CD14-positive monocyte (primary cell): ENCODE measurements at regions not wholly inside any gene's neighbourhood (a gene's known extent, or its start where the extent isn't known, plus 50 kb on each side); places are given as distances from the start of the nearest gene placed in this dataset.

ENCODE experiments used
- DNase-seq, 3 donors: peaks; one replicate each; pipeline ENCODE4 v3.0.0-alpha.2; 2011 to 2022
- H2AFZ ChIP-seq: 2 replicates; pipeline ENCODE4 v1.6.0; 2012; ENCODE audit warnings: mild to moderate bottlenecking, low read depth, low read length, inconsistent platforms; ENCODE audit not compliant: insufficient read depth, poor library complexity, severe bottlenecking
- H3K27ac ChIP-seq, 2 donors: 1 replicate in 1 of 2; 2 replicates in 1 of 2; pipeline ENCODE4 v1.5.1; 2012 to 2013; ENCODE audit warnings: low read length in 2 of 2, control low read depth in 1 of 2, inconsistent platforms in 1 of 2, low read depth in 1 of 2, mild to moderate bottlenecking in 1 of 2
- H3K27me3 ChIP-seq, 2 donors: one replicate each; pipeline versions ENCODE4 v1.6.0 to v1.6.1; 2011 to 2013; ENCODE audit warnings: low read length in 2 of 2; ENCODE audit not compliant: control insufficient read depth in 2 of 2, insufficient read depth in 2 of 2
- H3K36me3 ChIP-seq, 2 donors: replicated peaks in 1 of 2; 1 replicate in 1 of 2; 2 replicates in 1 of 2; pipeline versions ENCODE4 v1.5.1 to v1.6.1; 2012 to 2013; ENCODE audit warnings: low read length in 2 of 2, control low read depth in 1 of 2, inconsistent platforms in 1 of 2, mild to moderate bottlenecking in 1 of 2; ENCODE audit not compliant: insufficient read depth in 2 of 2, control insufficient read depth in 1 of 2
- H3K4me1 ChIP-seq, 2 donors: 1 replicate in 1 of 2; 2 replicates in 1 of 2; pipeline versions ENCODE4 v1.5.1 to v1.6.1; 2012 to 2013; ENCODE audit warnings: low read length in 2 of 2, control low read depth in 1 of 2, inconsistent platforms in 1 of 2, mild to moderate bottlenecking in 1 of 2, moderate library complexity in 1 of 2; ENCODE audit not compliant: insufficient read depth in 2 of 2, control insufficient read depth in 1 of 2
- H3K4me2 ChIP-seq: replicated peaks from 2 replicates; pipeline ENCODE3; 2012; ENCODE audit warnings: low read length, moderate library complexity, mild to moderate bottlenecking; ENCODE audit not compliant: poor library complexity, severe bottlenecking; ENCODE audit errors: extremely low read depth
- H3K4me3 ChIP-seq, 3 experiments: fragments of 200-600 bp in 1 of 3; sonication (generic) in 1 of 3; replicated peaks in 1 of 3; 1 replicate in 2 of 3; 2 replicates in 1 of 3; pipeline ENCODE4 v1.5.1; 2011 to 2013; ENCODE audit warnings: low read length in 3 of 3, mild to moderate bottlenecking in 3 of 3, control low read depth in 2 of 3, low read depth in 2 of 3, inconsistent platforms in 1 of 3, moderate library complexity in 1 of 3
- H3K79me2 ChIP-seq: 2 replicates; pipeline ENCODE4 v1.6.0; 2012; ENCODE audit warnings: mild to moderate bottlenecking, control low read depth, inconsistent platforms, low read length, moderate library complexity; ENCODE audit not compliant: insufficient read depth
- H3K9ac ChIP-seq: 2 replicates; pipeline ENCODE4 v1.6.0; 2017; ENCODE audit warnings: low read length, mild to moderate bottlenecking; ENCODE audit not compliant: insufficient read depth, poor library complexity, severe bottlenecking
- H3K9me3 ChIP-seq, 2 donors: replicated peaks in 1 of 2; 1 replicate in 1 of 2; 2 replicates in 1 of 2; pipeline versions ENCODE4 v1.5.1 to v1.6.1; 2012 to 2013; ENCODE audit warnings: low read length in 2 of 2, control low read depth in 1 of 2; ENCODE audit not compliant: control insufficient read depth in 1 of 2, insufficient read depth in 1 of 2
- H4K20me1 ChIP-seq: 2 replicates; pipeline ENCODE4 v1.6.0; 2012; ENCODE audit warnings: mild to moderate bottlenecking, low read length, control low read depth, moderate library complexity; ENCODE audit not compliant: insufficient read depth
- H3K27ac Mint-ChIP-seq, 7 donors: one replicate each; pipeline ENCODE4 v1.8.0; 2020; ENCODE audit warnings: mild to moderate bottlenecking in 7 of 7, mixed read lengths in 7 of 7, moderate library complexity in 6 of 7, inconsistent platforms in 2 of 7
- H3K27me3 Mint-ChIP-seq, 3 donors: one replicate each; pipeline ENCODE4 v1.8.0; 2021 to 2022; ENCODE audit warnings: low read depth in 3 of 3, mild to moderate bottlenecking in 3 of 3, mixed read lengths in 3 of 3, moderate library complexity in 3 of 3, inconsistent platforms in 1 of 3
- H3K36me3 Mint-ChIP-seq, 2 donors: one replicate each; pipeline ENCODE4 v1.8.0; 2020; ENCODE audit warnings: mixed read lengths in 2 of 2, inconsistent platforms in 1 of 2, mild to moderate bottlenecking in 1 of 2
- H3K4me1 Mint-ChIP-seq: one replicate; pipeline ENCODE4 v1.8.0; 2020; ENCODE audit warnings: mild to moderate bottlenecking, mixed read lengths
- H3K4me3 Mint-ChIP-seq, 2 donors: one replicate each; pipeline ENCODE4 v1.8.0; 2020; ENCODE audit warnings: mild to moderate bottlenecking in 2 of 2, mixed read lengths in 2 of 2, moderate library complexity in 1 of 2
- H3K9me3 Mint-ChIP-seq, 7 donors: one replicate each; pipeline ENCODE4 v1.8.0; 2020 to 2022; ENCODE audit warnings: mixed read lengths in 7 of 7, mild to moderate bottlenecking in 6 of 7, moderate library complexity in 6 of 7, inconsistent platforms in 2 of 7
- WGBS: methylation state at CpG from one replicate; pipeline ENCODE4 v1.1.5; 2013; ENCODE audit warnings: missing lambda C conversion rate; ENCODE audit not compliant: insufficient coverage; 5-methylcytosine and 5-hydroxymethylcytosine counted together
- intact Hi-C, 2 donors: fragments of 100-400 bp; cut with micrococcal nuclease; formaldehyde crosslinking; loops; one replicate each; pipeline versions ENCODE4 v1.15.0 to v1.15.1; 2023
- TF ChIP-seq, protein P1 (sequence below): fragments of 200-600 bp; IDR thresholded peaks from one replicate; pipeline ENCODE4 v1.8.0; 2022; ENCODE audit warnings: antibody characterized with exemption, mild to moderate bottlenecking

DNA sequence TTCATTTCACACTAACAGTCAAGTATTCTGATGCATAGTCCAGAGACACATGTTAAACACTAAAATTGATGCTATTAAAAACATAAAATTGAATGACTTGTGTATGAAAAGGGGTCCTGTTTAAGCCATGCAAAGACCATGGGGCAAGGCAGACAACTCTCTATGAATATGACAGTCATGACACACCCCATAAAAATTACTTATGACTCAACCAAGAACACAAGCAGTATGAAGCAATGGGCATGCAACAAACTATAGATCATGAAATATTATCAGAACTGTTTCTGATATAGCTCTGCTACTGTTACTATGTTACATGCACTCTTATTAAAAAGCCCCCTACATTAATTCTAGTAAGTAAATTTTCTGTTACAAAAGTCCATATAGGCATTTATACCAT is 57.5 kb upstream of the ZCCHC13 start:
- H3K27me3 ChIP-seq, result no peaks in the 10 kb centered on the region
- no peak overlapping the region for H3K27ac ChIP-seq
- peaks cover 7 to 20% of the 10 kb centered on the region in 2 donors for H3K36me3 ChIP-seq
- no peak overlapping the region for H3K9ac ChIP-seq
- H2AFZ ChIP-seq, result no peak overlapping the region
- H4K20me1 ChIP-seq, result no peaks in the 10 kb centered on the region
- Mint-ChIP-seq H3K27me3 (peaks cover 0 to 11% (median 0%) of the 10 kb centered on the region in 3 donors), H3K4me3 (no peak overlapping the region), H3K27ac (peak overlapping the region in 1 of 7 donors; percentile 21), H3K9me3 (no peaks in the 10 kb centered on the region), H3K36me3 (peaks cover 11 to 30% of the 10 kb centered on the region in 2 donors), H3K4me1 (peaks cover 29% of the 10 kb centered on the region)
- H3K4me3 ChIP-seq, result no peak overlapping the region
- peaks cover 15% of the 10 kb centered on the region for H3K79me2 ChIP-seq
- no peaks in the 10 kb centered on the region for H3K9me3 ChIP-seq
- intact Hi-C loops, result no loop called here
- peaks cover 26 to 27% of the 10 kb centered on the region in 2 donors for H3K4me1 ChIP-seq
- no peak overlapping the region for H3K4me2 ChIP-seq
- DNase-seq, result peak in 1 of 3 donors; percentile 8
- TF ChIP-seq, protein P1, sequence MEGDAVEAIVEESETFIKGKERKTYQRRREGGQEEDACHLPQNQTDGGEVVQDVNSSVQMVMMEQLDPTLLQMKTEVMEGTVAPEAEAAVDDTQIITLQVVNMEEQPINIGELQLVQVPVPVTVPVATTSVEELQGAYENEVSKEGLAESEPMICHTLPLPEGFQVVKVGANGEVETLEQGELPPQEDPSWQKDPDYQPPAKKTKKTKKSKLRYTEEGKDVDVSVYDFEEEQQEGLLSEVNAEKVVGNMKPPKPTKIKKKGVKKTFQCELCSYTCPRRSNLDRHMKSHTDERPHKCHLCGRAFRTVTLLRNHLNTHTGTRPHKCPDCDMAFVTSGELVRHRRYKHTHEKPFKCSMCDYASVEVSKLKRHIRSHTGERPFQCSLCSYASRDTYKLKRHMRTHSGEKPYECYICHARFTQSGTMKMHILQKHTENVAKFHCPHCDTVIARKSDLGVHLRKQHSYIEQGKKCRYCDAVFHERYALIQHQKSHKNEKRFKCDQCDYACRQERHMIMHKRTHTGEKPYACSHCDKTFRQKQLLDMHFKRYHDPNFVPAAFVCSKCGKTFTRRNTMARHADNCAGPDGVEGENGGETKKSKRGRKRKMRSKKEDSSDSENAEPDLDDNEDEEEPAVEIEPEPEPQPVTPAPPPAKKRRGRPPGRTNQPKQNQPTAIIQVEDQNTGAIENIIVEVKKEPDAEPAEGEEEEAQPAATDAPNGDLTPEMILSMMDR, result no peak

DNA sequence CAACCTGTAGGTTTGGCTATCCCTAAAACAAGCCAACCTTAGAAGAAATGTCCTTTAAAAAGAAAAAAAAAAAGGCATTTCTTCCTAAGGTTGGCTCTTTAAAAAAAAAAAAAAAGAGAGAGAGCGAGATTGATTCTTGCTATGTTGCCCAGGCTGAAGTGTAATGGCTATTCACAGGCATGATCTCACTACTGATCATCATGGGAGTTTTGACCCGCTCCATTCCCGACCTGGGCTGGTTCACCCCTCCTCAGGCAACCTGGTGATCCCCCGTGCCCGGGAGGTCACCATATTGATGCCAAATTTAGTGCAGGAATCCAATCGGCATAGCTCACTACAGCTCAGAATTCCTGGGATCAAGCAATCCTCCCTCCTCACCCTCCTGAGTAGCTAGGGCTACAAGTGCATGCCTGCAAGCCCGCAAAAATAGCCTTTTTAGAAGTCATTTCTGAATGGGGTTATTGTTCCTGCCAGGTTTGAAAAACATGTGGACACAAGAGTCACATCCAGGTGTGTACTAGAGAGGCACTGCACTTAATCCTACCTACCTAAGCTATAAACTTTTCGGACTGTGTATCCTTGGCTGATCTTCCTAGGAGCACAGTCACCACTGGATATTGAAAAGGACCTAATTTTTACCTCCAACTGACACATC is 61.4 kb upstream of the ZCCHC13 start:
- Mint-ChIP-seq H3K36me3 (peaks cover 26 to 37% of the 10 kb centered on the region in 2 donors), H3K27ac (no peak overlapping the region), H3K4me1 (peaks cover 3% of the 10 kb centered on the region), H3K4me3 (no peak overlapping the region), H3K9me3 (peaks cover 0 to 3% (median 0%) of the 10 kb centered on the region in 7 donors), H3K27me3 (peaks cover 0 to 8% (median 0%) of the 10 kb centered on the region in 3 donors)
- TF ChIP-seq, protein P1, result no peak
- H3K9me3 ChIP-seq, result no peaks in the 10 kb centered on the region
- H3K36me3 ChIP-seq, result peaks cover 16 to 53% of the 10 kb centered on the region in 2 donors
- intact Hi-C loops, result no loop called here
- H3K4me1 ChIP-seq, result no peaks in the 10 kb centered on the region
- no peak overlapping the region for H3K4me3 ChIP-seq
- H3K27me3 ChIP-seq, result no peaks in the 10 kb centered on the region
- no peak overlapping the region for H2AFZ ChIP-seq
- H3K79me2 ChIP-seq, result no peaks in the 10 kb centered on the region
- no peak overlapping the region for H3K27ac ChIP-seq
- no peak overlapping the region for H3K9ac ChIP-seq
- H4K20me1 ChIP-seq, result peaks cover 3% of the 10 kb centered on the region
- no peak for DNase-seq
- H3K4me2 ChIP-seq, result no peak overlapping the region
- 100% methylated on average over 1 of the region's 8 CpGs for WGBS
